Uterus (tissue), 3 donors: ENCODE measurements at regions not wholly inside any gene's neighbourhood (a gene's known extent, or its start where the extent isn't known, plus 50 kb on each side); places are given as distances from the start of the nearest gene placed in this dataset.

Experiments used
- DNase-seq, 2 donors: peaks; one replicate each; pipeline ENCODE4 v3.0.0-alpha.2; 2019 to 2020
- H3K27ac ChIP-seq, 2 donors: fragments of 200-600 bp; sonication (generic); 1 replicate in 1 of 2; 2 replicates in 1 of 2; pipeline ENCODE4 v1.5.1; 2016 to 2018
- H3K27me3 ChIP-seq, 2 donors: fragments of 200-600 bp; sonication (generic); one replicate each; pipeline ENCODE4 v1.5.1; 2018 to 2019; ENCODE audit warnings: control low read depth in 1 of 2
- H3K36me3 ChIP-seq, 2 donors: fragments of 200-600 bp; sonication (generic); one replicate each; pipeline ENCODE4 v1.5.1; 2019; ENCODE audit warnings: control low read depth in 1 of 2
- H3K4me1 ChIP-seq, 2 donors: fragments of 200-600 bp; sonication (generic); one replicate each; pipeline ENCODE4 v1.5.1; 2018 to 2019; ENCODE audit warnings: control low read depth in 1 of 2
- H3K4me3 ChIP-seq, 2 donors: fragments of 200-600 bp; sonication (generic); 1 replicate in 1 of 2; 2 replicates in 1 of 2; pipeline ENCODE4 v1.5.1; 2018 to 2019; ENCODE audit warnings: mild to moderate bottlenecking in 1 of 2
- H3K9me3 ChIP-seq, 2 donors: fragments of 200-600 bp; sonication (generic); one replicate each; pipeline ENCODE4 v1.5.1; 2019; ENCODE audit warnings: control low read depth in 1 of 2
- POLR2A ChIP-seq, 2 donors: fragments of 450-650 bp; IDR thresholded peaks; one replicate each; pipeline ENCODE4 v1.6.1; 2016; ENCODE audit warnings: antibody characterized with exemption in 2 of 2, mild to moderate bottlenecking in 1 of 2, moderate library complexity in 1 of 2
- intact Hi-C: fragments of 100-400 bp; cut with DNase I; formaldehyde crosslinking; loops from one replicate; pipeline ENCODE4 v1.15.1; 2023; ENCODE audit warnings: low total_unique reads
- TF ChIP-seq, protein P1 (sequence below), 4 experiments: fragments of 200-600 bp in 2 of 4; fragments of 450-650 bp in 2 of 4; sonication (generic) in 2 of 4; IDR thresholded peaks; one replicate each; pipeline ENCODE4 v1.5.1; 2016 to 2019; ENCODE audit warnings: antibody characterized with exemption in 4 of 4, mild to moderate bottlenecking in 2 of 4, moderate library complexity in 1 of 4
- donor health status: DM: yes; HTN: yes; CAD: no.

DNA sequence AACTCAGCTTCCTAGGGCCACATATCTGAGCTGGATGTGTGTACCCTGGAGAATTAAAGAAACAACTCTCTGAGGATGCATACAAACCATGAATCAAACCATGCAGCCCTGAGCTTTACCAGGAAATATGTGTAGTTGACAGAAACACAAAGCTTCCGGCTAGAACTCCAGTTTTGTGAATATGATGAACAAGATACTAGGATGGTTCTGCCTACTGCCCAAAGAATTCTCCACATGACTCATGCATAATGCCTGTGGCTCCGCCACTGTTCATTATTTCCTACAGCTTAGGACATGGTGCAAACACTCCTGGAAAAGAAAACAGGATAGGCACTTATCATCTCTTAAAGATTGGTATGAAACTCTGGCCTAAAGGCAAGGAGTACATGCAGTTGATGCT is 343.4 kb downstream of the DNAH5 start:
- no peaks in the 10 kb centered on the region for H3K27me3 ChIP-seq
- H3K4me3 ChIP-seq, result no peak overlapping the region
- no peaks in the 10 kb centered on the region for H3K36me3 ChIP-seq
- no peaks in the 10 kb centered on the region for H3K4me1 ChIP-seq
- TF ChIP-seq POLR2A (IDR thresholded peaks at IDR 0.05), result no peak
- TF ChIP-seq, protein P1, sequence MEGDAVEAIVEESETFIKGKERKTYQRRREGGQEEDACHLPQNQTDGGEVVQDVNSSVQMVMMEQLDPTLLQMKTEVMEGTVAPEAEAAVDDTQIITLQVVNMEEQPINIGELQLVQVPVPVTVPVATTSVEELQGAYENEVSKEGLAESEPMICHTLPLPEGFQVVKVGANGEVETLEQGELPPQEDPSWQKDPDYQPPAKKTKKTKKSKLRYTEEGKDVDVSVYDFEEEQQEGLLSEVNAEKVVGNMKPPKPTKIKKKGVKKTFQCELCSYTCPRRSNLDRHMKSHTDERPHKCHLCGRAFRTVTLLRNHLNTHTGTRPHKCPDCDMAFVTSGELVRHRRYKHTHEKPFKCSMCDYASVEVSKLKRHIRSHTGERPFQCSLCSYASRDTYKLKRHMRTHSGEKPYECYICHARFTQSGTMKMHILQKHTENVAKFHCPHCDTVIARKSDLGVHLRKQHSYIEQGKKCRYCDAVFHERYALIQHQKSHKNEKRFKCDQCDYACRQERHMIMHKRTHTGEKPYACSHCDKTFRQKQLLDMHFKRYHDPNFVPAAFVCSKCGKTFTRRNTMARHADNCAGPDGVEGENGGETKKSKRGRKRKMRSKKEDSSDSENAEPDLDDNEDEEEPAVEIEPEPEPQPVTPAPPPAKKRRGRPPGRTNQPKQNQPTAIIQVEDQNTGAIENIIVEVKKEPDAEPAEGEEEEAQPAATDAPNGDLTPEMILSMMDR (IDR thresholded peaks at IDR 0.05), result no peak
- no peak for DNase-seq
- H3K27ac ChIP-seq, result no peak overlapping the region
- no peaks in the 10 kb centered on the region for H3K9me3 ChIP-seq
- intact Hi-C loops, result no loop called here

DNA sequence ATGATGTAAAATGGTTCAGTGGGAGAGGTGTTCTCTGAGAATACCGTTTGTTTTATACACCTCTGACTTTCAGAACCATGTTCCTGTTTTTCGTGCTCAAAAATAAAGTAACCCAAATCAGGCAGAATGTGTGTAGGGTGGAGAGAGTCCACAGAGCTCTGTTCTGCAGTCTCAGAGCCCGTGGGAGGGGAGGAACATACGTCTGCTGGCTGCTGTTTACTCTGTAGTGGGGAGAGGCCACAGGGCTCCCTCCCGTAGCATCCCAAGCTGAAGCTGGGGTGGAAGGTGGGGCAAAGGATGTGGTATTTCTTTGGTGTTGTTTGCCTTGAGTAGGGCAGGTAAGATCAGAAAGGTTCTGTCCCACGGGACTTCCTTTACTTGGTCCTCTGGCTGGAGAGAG is 348.5 kb downstream of the DNAH5 start:
- H3K27ac ChIP-seq, result no peak overlapping the region
- no peak overlapping the region for H3K4me3 ChIP-seq
- H3K4me1 ChIP-seq, result no peaks in the 10 kb centered on the region
- H3K27me3 ChIP-seq, result no peaks in the 10 kb centered on the region
- intact Hi-C loops, result no loop called here
- no peaks in the 10 kb centered on the region for H3K9me3 ChIP-seq
- TF ChIP-seq, protein P1 (IDR thresholded peaks at IDR 0.05), result no peak
- no peak for TF ChIP-seq POLR2A (IDR thresholded peaks at IDR 0.05)
- DNase-seq, result no peak
- H3K36me3 ChIP-seq, result no peaks in the 10 kb centered on the region

DNA sequence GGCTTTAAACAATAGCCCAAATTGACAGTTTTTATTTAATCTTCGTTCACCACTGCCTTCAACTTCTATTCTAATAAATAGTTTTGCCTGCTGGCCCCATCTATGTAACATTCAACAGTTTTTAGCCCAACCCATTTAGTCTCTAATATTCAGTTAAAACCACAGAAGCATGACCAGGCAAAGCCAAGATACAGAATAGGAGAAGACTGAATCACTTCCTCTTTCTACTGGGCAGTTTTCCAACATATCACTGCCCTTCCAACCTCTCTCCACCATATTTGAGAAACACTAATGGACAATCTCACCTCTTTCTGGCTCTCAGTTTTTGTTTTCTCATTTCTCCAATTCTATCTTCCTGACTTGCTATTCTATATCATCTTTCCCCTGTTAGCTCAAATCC is 352.9 kb downstream of the DNAH5 start:
- Histone ChIP-seq H3K27ac (no peak overlapping the region), H3K36me3 (no peaks in the 10 kb centered on the region), H3K4me3 (no peak overlapping the region), H3K4me1 (no peaks in the 10 kb centered on the region), H3K27me3 (no peaks in the 10 kb centered on the region), H3K9me3 (no peaks in the 10 kb centered on the region)
- no peak for TF ChIP-seq POLR2A (IDR thresholded peaks at IDR 0.05)
- no peak for DNase-seq
- intact Hi-C loops, result no loop called here

DNA sequence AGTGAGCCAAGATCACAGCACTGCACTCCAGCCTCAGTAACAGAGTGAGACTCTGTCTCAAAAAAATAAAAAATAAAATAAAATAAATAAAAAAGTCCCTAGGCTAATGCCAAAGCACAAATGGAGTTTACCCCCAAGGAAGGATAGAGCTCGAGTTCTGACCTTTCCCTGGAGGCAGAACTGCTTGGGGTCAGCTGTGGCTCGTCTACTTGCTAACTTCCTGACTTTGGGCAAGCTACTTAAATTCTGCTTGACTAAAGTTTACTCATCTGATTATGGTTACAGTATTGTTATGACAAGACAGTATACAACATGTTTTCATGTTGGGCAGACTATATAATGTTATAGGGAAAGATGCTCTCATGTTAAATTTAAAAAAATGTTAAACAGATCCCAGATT is 359.2 kb downstream of the DNAH5 start:
- intact Hi-C loops, result no loop called here
- no peak for TF ChIP-seq POLR2A (IDR thresholded peaks at IDR 0.05)
- TF ChIP-seq, protein P1 (IDR thresholded peaks at IDR 0.05), result no peak
- H3K27ac ChIP-seq, result no peak overlapping the region
- no peak for DNase-seq
- H3K9me3 ChIP-seq, result no peaks in the 10 kb centered on the region
- H3K27me3 ChIP-seq, result no peaks in the 10 kb centered on the region
- H3K4me1 ChIP-seq, result no peaks in the 10 kb centered on the region
- H3K4me3 ChIP-seq, result no peak overlapping the region
- H3K36me3 ChIP-seq, result no peaks in the 10 kb centered on the region

DNA sequence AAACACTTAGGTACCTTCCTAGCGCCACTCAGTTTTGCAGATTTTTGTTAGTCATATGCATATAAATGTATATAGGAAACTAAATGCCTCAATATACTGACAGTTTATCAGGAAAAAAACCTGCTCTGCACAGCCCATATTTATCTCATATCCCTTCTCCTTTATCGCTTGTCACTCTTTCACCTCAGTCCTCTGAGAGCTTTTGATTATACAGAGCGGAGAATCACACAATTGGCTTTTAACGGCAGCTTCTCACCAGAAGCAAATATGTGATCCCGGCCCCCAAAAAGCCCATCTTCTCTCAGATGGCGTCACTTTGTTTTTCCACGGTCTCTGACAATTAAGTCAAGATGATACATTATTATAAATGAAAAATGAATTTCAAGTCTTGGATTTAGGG is 362.6 kb downstream of the DNAH5 start:
- no peak overlapping the region for H3K4me3 ChIP-seq
- TF ChIP-seq, protein P1 (IDR thresholded peaks at IDR 0.05), result no peak
- no peak for TF ChIP-seq POLR2A (IDR thresholded peaks at IDR 0.05)
- H3K9me3 ChIP-seq, result no peaks in the 10 kb centered on the region
- H3K27ac ChIP-seq, result no peak overlapping the region
- no peaks in the 10 kb centered on the region for H3K36me3 ChIP-seq
- intact Hi-C loops, result no loop called here
- no peak for DNase-seq
- H3K4me1 ChIP-seq, result no peaks in the 10 kb centered on the region
- no peaks in the 10 kb centered on the region for H3K27me3 ChIP-seq

DNA sequence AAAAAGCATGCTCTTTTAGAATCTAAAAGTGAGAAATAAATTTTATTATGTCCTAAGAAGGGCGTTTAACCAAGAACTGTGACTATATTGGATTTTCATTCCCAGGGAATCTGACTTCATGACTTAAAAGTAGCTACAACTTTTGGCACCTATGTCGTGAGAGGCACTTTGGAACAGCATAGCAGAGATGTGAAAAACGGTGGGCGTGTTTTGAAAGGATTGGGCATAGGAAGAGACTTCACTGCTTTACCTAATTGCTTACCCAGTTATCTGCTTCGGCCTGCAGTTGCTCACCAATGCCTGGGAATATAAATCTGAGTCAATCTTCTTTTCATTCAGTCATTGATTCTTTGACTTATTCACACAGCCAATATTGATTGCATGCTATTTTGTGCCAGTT is 363.4 kb downstream of the DNAH5 start:
- no peaks in the 10 kb centered on the region for H3K9me3 ChIP-seq
- H3K27ac ChIP-seq, result no peak overlapping the region
- H3K4me3 ChIP-seq, result no peak overlapping the region
- H3K4me1 ChIP-seq, result no peaks in the 10 kb centered on the region
- DNase-seq, result no peak
- no peaks in the 10 kb centered on the region for H3K27me3 ChIP-seq
- no peaks in the 10 kb centered on the region for H3K36me3 ChIP-seq
- intact Hi-C loops, result no loop called here
- TF ChIP-seq, protein P1 (IDR thresholded peaks at IDR 0.05), result no peak
- no peak for TF ChIP-seq POLR2A (IDR thresholded peaks at IDR 0.05)
